Hepatocyte (in vitro differentiated cells): ENCODE measurements at regions not wholly inside any gene's neighbourhood (a gene's known extent, or its start where the extent isn't known, plus 50 kb on each side); places are given as distances from the start of the nearest gene placed in this dataset.
A peak's percentile ranks its signal among the peaks of the same experiment; 100 is the strongest.

Source experiments
- DNase-seq: peaks from one replicate; pipeline ENCODE4 v3.0.0-alpha.2; 2016; ENCODE audit warnings: low spot score
- H2AFZ ChIP-seq: fragments of 200-600 bp; sonication (generic); 2 replicates; pipeline ENCODE4 v1.6.0; 2016; ENCODE audit warnings: antibody characterized with exemption, mild to moderate bottlenecking
- H3K27ac ChIP-seq: fragments of 200-600 bp; sonication (generic); 2 replicates; pipeline ENCODE4 v1.5.1; 2016; ENCODE audit warnings: mild to moderate bottlenecking
- H3K27me3 ChIP-seq: fragments of 200-600 bp; sonication (generic); 2 replicates; pipeline ENCODE4 v1.6.1; 2016
- H3K36me3 ChIP-seq: fragments of 200-600 bp; sonication (generic); replicated peaks from 2 replicates; pipeline ENCODE4 v1.5.1; 2016; ENCODE audit warnings: low read depth; ENCODE audit not compliant: insufficient read depth
- H3K4me1 ChIP-seq: fragments of 200-600 bp; sonication (generic); 2 replicates; pipeline ENCODE4 v1.5.1; 2016; ENCODE audit warnings: mild to moderate bottlenecking, moderate library complexity; ENCODE audit not compliant: insufficient read depth
- H3K4me2 ChIP-seq: fragments of 200-600 bp; sonication (generic); 2 replicates; pipeline ENCODE4 v1.6.0; 2016
- H3K4me3 ChIP-seq: fragments of 200-600 bp; sonication (generic); 2 replicates; pipeline ENCODE4 v1.5.1; 2016; ENCODE audit warnings: mild to moderate bottlenecking
- H3K79me2 ChIP-seq: fragments of 200-600 bp; sonication (generic); 2 replicates; pipeline ENCODE4 v1.6.0; 2017; ENCODE audit warnings: mild to moderate bottlenecking
- H3K9me2 ChIP-seq: fragments of 200-600 bp; sonication (generic); replicated peaks from 2 replicates; pipeline ENCODE4 v1.6.0; 2017; ENCODE audit warnings: mild to moderate bottlenecking; ENCODE audit not compliant: insufficient read depth
- H3K9me3 ChIP-seq: fragments of 200-600 bp; sonication (generic); 2 replicates; pipeline ENCODE4 v1.5.1; 2016; ENCODE audit warnings: low read depth, mild to moderate bottlenecking
- H4K20me1 ChIP-seq: fragments of 200-600 bp; sonication (generic); 2 replicates; pipeline ENCODE4 v1.6.0; 2016; ENCODE audit warnings: mild to moderate bottlenecking; ENCODE audit not compliant: insufficient read depth, poor library complexity, severe bottlenecking
- CTCF ChIP-seq: fragments of 200-600 bp; sonication (generic); IDR thresholded peaks from 2 replicates; pipeline ENCODE4 v1.5.1; 2016; ENCODE audit warnings: antibody characterized with exemption, mild to moderate bottlenecking; ENCODE audit not compliant: poor library complexity
- EZH2 ChIP-seq: fragments of 200-600 bp; sonication (generic); IDR thresholded peaks from 2 replicates; pipeline ENCODE4 v1.6.1; 2016; ENCODE audit warnings: antibody characterized with exemption, mild to moderate bottlenecking, borderline replicate concordance
- EZH2phosphoT487 ChIP-seq: fragments of 200-600 bp; sonication (generic); IDR thresholded peaks from one replicate; pipeline ENCODE4 v1.6.1; 2018; ENCODE audit warnings: antibody characterized with exemption, mild to moderate bottlenecking, low read depth, moderate library complexity; ENCODE audit not compliant: unreplicated experiment, severe bottlenecking
- WGBS: methylation state at CpG from one replicate; pipeline ENCODE4 v1.1.6; 2016; ENCODE audit warnings: low lambda C conversion rate; ENCODE audit errors: missing lambda C conversion rate; 5-methylcytosine and 5-hydroxymethylcytosine counted together

- no peaks in the 10 kb centered on the region for H3K79me2 ChIP-seq
- no peak overlapping the region for H3K4me3 ChIP-seq
- H3K36me3 ChIP-seq: no peaks in the 10 kb centered on the region
- H3K4me1 ChIP-seq: peaks cover 19% of the 10 kb centered on the region
- no peaks in the 10 kb centered on the region for H3K9me2 ChIP-seq
- TF ChIP-seq EZH2: no peak
- TF ChIP-seq CTCF: no peak
- no peak for TF ChIP-seq EZH2phosphoT487
- no peaks in the 10 kb centered on the region for H3K9me3 ChIP-seq
- H3K27ac ChIP-seq: peak overlapping the region; percentile 21
- 52% methylated on average over 11 of the region's 11 CpGs for WGBS
- H3K4me2 ChIP-seq: peak overlapping the region; percentile 10
- peak; percentile 74 for DNase-seq
- H4K20me1 ChIP-seq: no peaks in the 10 kb centered on the region
- H2AFZ ChIP-seq: no peak overlapping the region
- no peaks in the 10 kb centered on the region for H3K27me3 ChIP-seq
Observed at GRCh38 chr5:135208903-135209721, 175.1 kb upstream of the PITX1 start.

GRCh38 chr5:135208555-135208902 is 174.5 kb upstream of the PITX1 start:
- Histone ChIP-seq H3K4me2 (no peak overlapping the region), H3K27ac (peak overlapping the region; percentile 18), H3K9me2 (no peaks in the 10 kb centered on the region), H3K4me3 (no peak overlapping the region), H3K36me3 (no peaks in the 10 kb centered on the region), H3K27me3 (no peaks in the 10 kb centered on the region), H4K20me1 (no peaks in the 10 kb centered on the region), H3K4me1 (peaks cover 19% of the 10 kb centered on the region), H3K79me2 (no peaks in the 10 kb centered on the region), H3K9me3 (no peaks in the 10 kb centered on the region), H2AFZ (no peak overlapping the region)
- TF ChIP-seq EZH2phosphoT487 (no peak), CTCF (no peak), EZH2 (no peak)
- DNase-seq: no peak
- 70% methylated on average over 2 of the region's 2 CpGs for WGBS

GRCh38 chr5:135207866-135208265 is 173.8 kb upstream of the PITX1 start:
- H3K4me3 ChIP-seq: no peak overlapping the region
- peaks cover 4% of the 10 kb centered on the region for H3K9me3 ChIP-seq
- H3K27me3 ChIP-seq: no peaks in the 10 kb centered on the region
- H3K9me2 ChIP-seq: no peaks in the 10 kb centered on the region
- no peak overlapping the region for H3K4me2 ChIP-seq
- H2AFZ ChIP-seq: no peak overlapping the region
- no peak overlapping the region for H3K27ac ChIP-seq
- no peaks in the 10 kb centered on the region for H3K36me3 ChIP-seq
- TF ChIP-seq EZH2 (no peak), CTCF (no peak), EZH2phosphoT487 (no peak)
- WGBS: 78% methylated on average over 6 of the region's 6 CpGs
- peaks cover 14% of the 10 kb centered on the region for H3K4me1 ChIP-seq
- H4K20me1 ChIP-seq: no peaks in the 10 kb centered on the region
- no peaks in the 10 kb centered on the region for H3K79me2 ChIP-seq
- no peak for DNase-seq
